HFF-Myc (cell line): ENCODE measurements at regions not wholly inside any gene's neighbourhood (a gene's known extent, or its start where the extent isn't known, plus 50 kb on each side); places are given as distances from the start of the nearest gene placed in this dataset.

Experiments
- DNase-seq: peaks from one replicate; pipeline ENCODE4 v3.0.0-alpha.2; 2011; ENCODE audit warnings: low read depth; ENCODE audit errors: extremely low read depth
- H3K4me3 ChIP-seq: replicated peaks from 2 replicates; pipeline ENCODE4 v1.5.1; 2011; ENCODE audit warnings: low read depth, mild to moderate bottlenecking, control low read depth, low read length
- CTCF ChIP-seq: IDR thresholded peaks from 2 replicates; pipeline ENCODE4 v1.5.1; 2012; ENCODE audit warnings: mild to moderate bottlenecking, low read depth, low read length, control low read depth; ENCODE audit errors: missing control alignments

- H3K4me3 ChIP-seq: no peak overlapping the region
- no peak for DNase-seq
These were observed 1021.0 kb downstream of the MCTP2 start for GRCh38 chr15:95252404-95252803.

GRCh38 chr15:95254263-95254662 lies 1022.9 kb downstream of the MCTP2 start:
- no peak overlapping the region for H3K4me3 ChIP-seq
- no peak for TF ChIP-seq CTCF
- DNase-seq: no peak

More at GRCh38 chr15:95252404-95252803, 1021.0 kb downstream of the MCTP2 start:
- TF ChIP-seq CTCF: no peak

GRCh38 chr15:95259513-95259912 lies 1028.2 kb downstream of the MCTP2 start:
- peak; percentile 47 for DNase-seq
- no peak overlapping the region for H3K4me3 ChIP-seq
- TF ChIP-seq CTCF: peak; percentile 79

- H3K4me3 ChIP-seq: no peak overlapping the region
- DNase-seq: no peak
- no peak for TF ChIP-seq CTCF
These were observed 1028.6 kb downstream of the MCTP2 start for GRCh38 chr15:95259965-95260364.

GRCh38 chr15:95260856-95261255 lies 1029.5 kb downstream of the MCTP2 start:
- no peak for DNase-seq
- no peak overlapping the region for H3K4me3 ChIP-seq
- no peak for TF ChIP-seq CTCF

- TF ChIP-seq CTCF: no peak
- H3K4me3 ChIP-seq: no peak overlapping the region
- DNase-seq: no peak
These were observed 1030.2 kb downstream of the MCTP2 start for GRCh38 chr15:95261546-95261945.

GRCh38 chr15:95261968-95262367 lies 1030.6 kb downstream of the MCTP2 start:
- TF ChIP-seq CTCF: no peak
- no peak overlapping the region for H3K4me3 ChIP-seq
- DNase-seq: no peak
